Ascending aorta (tissue), 2 donors: ENCODE measurements at regions not wholly inside any gene's neighbourhood (a gene's known extent, or its start where the extent isn't known, plus 50 kb on each side); places are given as distances from the start of the nearest gene placed in this dataset.
A peak's percentile ranks its signal among the peaks of the same experiment; 100 is the strongest.

ENCODE experiments used
- DNase-seq, 2 donors: peaks; one replicate each; pipeline ENCODE4 v3.0.0-alpha.2; 2019; ENCODE audit warnings: low spot score in 2 of 2
- H3K27ac ChIP-seq, 2 donors: fragments of 200-600 bp; sonication (generic); one replicate each; pipeline ENCODE4 v1.5.1; 2016 to 2017; ENCODE audit warnings: mild to moderate bottlenecking in 1 of 2
- H3K27me3 ChIP-seq: fragments of 200-600 bp; sonication (generic); one replicate; pipeline ENCODE4 v1.5.1; 2017
- H3K36me3 ChIP-seq, 2 donors: fragments of 200-600 bp; sonication (generic); one replicate each; pipeline ENCODE4 v1.5.1; 2016
- H3K4me1 ChIP-seq, 2 donors: fragments of 200-600 bp; sonication (generic); one replicate each; pipeline ENCODE4 v1.5.1; 2016 to 2017; ENCODE audit warnings: mild to moderate bottlenecking in 1 of 2
- H3K4me3 ChIP-seq, 2 donors: fragments of 200-600 bp; sonication (generic); one replicate each; pipeline ENCODE4 v1.5.1; 2016 to 2017; ENCODE audit warnings: mild to moderate bottlenecking in 1 of 2
- H3K9me3 ChIP-seq, 2 donors: fragments of 200-600 bp; sonication (generic); one replicate each; pipeline ENCODE4 v1.5.1; 2016
- CTCF ChIP-seq, 3 experiments: fragments of 200-600 bp in 2 of 3; fragments of 450-650 bp in 1 of 3; sonication (generic) in 2 of 3; IDR thresholded peaks; one replicate each; pipeline ENCODE4 v1.5.1; 2016 to 2019; ENCODE audit warnings: antibody characterized with exemption in 3 of 3, mild to moderate bottlenecking in 1 of 3, moderate library complexity in 1 of 3
- intact Hi-C: fragments of 100-400 bp; cut with DNase I; formaldehyde crosslinking; loops from one replicate; pipeline ENCODE4 v1.15.1; 2023

GRCh38 chr10:22852712-22853353, 75.0 kb upstream of the ARMC3 start:
- no peaks in the 10 kb centered on the region for H3K9me3 ChIP-seq
- intact Hi-C loops: loop anchor here (10.0 kb wide), 2 partner anchors 242 to 538 kb away; partner anchors contain the start of genes COMMD3 and MSRB2
- H3K27ac ChIP-seq: no peak overlapping the region
- peaks cover 7 to 34% of the 10 kb centered on the region in 2 donors for H3K4me1 ChIP-seq
- no peaks in the 10 kb centered on the region for H3K27me3 ChIP-seq
- H3K4me3 ChIP-seq: no peak overlapping the region
- TF ChIP-seq CTCF (IDR thresholded peaks at IDR 0.05): no peak
- no peaks in the 10 kb centered on the region for H3K36me3 ChIP-seq
- no peak for DNase-seq

GRCh38 chr10:22851865-22852239, 76.0 kb upstream of the ARMC3 start:
- no peak for TF ChIP-seq CTCF (IDR thresholded peaks at IDR 0.05)
- H3K9me3 ChIP-seq: no peaks in the 10 kb centered on the region
- H3K27ac ChIP-seq: no peak overlapping the region
- no peak overlapping the region for H3K4me3 ChIP-seq
- H3K36me3 ChIP-seq: no peaks in the 10 kb centered on the region
- intact Hi-C loops: loop anchor here (10.0 kb wide), 2 partner anchors 243 to 537 kb away; partner anchors contain the start of genes COMMD3 and MSRB2
- DNase-seq: no peak
- H3K4me1 ChIP-seq: peaks cover 7 to 34% of the 10 kb centered on the region in 2 donors
- no peaks in the 10 kb centered on the region for H3K27me3 ChIP-seq

- Histone ChIP-seq H3K4me3 (no peak overlapping the region), H3K27ac (peak overlapping the region; percentile 87 to 96), H3K36me3 (no peaks in the 10 kb centered on the region), H3K4me1 (peaks cover 7 to 34% of the 10 kb centered on the region in 2 donors), H3K27me3 (no peaks in the 10 kb centered on the region), H3K9me3 (no peaks in the 10 kb centered on the region)
- TF ChIP-seq CTCF (IDR thresholded peaks at IDR 0.05): no peak
- intact Hi-C loops: loop anchor here (10.0 kb wide), 2 partner anchors 244 to 536 kb away; partner anchors contain the start of genes COMMD3 and MSRB2
- no peak for DNase-seq
Measured at GRCh38 chr10:22850541-22850940, 77.3 kb upstream of the ARMC3 start.

GRCh38 chr10:22849077-22849805, 78.6 kb upstream of the ARMC3 start:
- peak; percentile 70 to 93 for DNase-seq
- peaks cover 3 to 34% of the 10 kb centered on the region in 2 donors for H3K4me1 ChIP-seq

GRCh38 chr10:22848509-22848908, 79.3 kb upstream of the ARMC3 start:
- intact Hi-C loops: loop anchor here (2.0 to 10.0 kb wide), 3 partner anchors 134 to 504 kb away; partner anchors contain the start of genes PIP4K2A and SPAG6
- no peak for DNase-seq

More at GRCh38 chr10:22849077-22849805, 78.6 kb upstream of the ARMC3 start:
- H3K4me3 ChIP-seq: peak overlapping the region; percentile 25 to 38
- no peak for TF ChIP-seq CTCF (IDR thresholded peaks at IDR 0.05)
- peak overlapping the region; percentile 87 to 96 for H3K27ac ChIP-seq
- intact Hi-C loops: loop anchor here (2.0 to 10.0 kb wide), 3 partner anchors 134 to 504 kb away; partner anchors contain the start of genes PIP4K2A and SPAG6
- H3K9me3 ChIP-seq: no peaks in the 10 kb centered on the region
- no peaks in the 10 kb centered on the region for H3K27me3 ChIP-seq
- no peaks in the 10 kb centered on the region for H3K36me3 ChIP-seq

More at GRCh38 chr10:22848509-22848908, 79.3 kb upstream of the ARMC3 start:
- no peak for TF ChIP-seq CTCF (IDR thresholded peaks at IDR 0.05)
- Histone ChIP-seq H3K4me3 (no peak overlapping the region), H3K27ac (peak overlapping the region; percentile 87 to 96), H3K4me1 (peaks cover 0 to 30% of the 10 kb centered on the region in 2 donors), H3K36me3 (no peaks in the 10 kb centered on the region), H3K27me3 (no peaks in the 10 kb centered on the region), H3K9me3 (no peaks in the 10 kb centered on the region)
